Right renal pelvis (tissue), 4 donors: ENCODE measurements at regions not wholly inside any gene's neighbourhood (a gene's known extent, or its start where the extent isn't known, plus 50 kb on each side); places are given as distances from the start of the nearest gene placed in this dataset.

Experiments
- DNase-seq, 4 donors: peaks; one replicate each; pipeline ENCODE4 v3.0.0-alpha.2; 2013; ENCODE audit warnings: low read depth in 4 of 4, low spot score in 3 of 4, missing footprints in 1 of 4

DNA sequence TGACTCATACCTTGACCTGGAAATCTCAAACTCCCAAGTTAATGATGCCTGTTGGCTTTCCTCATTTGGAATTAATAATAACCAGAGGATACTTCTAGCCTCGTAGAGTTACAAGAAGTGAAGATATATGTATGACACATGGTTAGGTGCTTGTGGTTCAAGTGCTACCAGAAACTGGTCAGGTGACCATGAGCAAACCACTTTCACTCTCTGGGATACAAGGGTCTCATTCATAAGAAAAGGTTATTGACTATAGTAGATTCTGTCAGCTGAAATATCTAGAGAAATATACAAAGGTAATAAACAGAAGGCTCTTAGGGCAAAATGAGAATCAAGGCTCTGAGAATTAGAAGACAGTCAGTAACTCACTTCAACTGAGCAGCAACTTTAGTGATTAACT is 233.3 kb downstream of the KCNA4 start:
- no peak for DNase-seq

DNA sequence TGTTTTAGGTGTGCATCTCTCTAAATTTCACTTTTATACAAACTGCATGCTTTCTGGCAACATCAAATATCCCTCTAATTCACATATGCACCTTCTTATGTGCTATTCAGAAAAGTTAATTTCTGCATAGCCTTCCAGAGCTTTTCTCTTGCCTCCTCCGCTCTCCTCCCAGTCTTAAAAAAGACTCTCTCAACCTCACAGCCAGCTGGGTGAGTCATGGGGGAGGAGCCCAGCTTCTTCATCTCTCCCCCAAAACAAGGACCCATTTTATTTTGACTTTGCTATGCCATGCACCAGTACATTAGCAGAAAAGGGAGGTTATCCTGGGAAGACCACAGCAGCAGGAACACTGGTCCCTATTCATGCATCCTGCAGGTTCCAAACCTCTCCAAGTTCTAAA is 234.4 kb downstream of the KCNA4 start:
- DNase-seq = no peak

DNA sequence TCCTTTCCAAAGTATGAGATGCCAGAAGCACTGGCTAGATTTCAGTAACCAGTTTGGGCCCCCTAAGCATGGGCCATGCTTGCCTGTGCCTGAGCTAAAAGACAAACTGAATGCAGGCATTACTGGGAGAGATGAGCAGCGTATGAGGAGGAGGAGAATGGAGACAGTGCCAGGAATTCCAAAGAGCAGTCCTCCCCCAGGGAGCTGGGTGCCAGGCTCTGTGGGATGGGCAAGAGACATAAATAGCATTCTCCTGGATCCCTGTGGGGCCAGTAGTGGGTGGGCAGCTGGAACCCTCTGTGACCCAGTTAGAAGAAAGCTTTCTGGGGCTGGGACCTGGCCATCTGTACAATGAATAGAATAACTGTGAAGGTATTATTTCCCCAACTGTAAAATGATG is 235.6 kb downstream of the KCNA4 start:
- DNase-seq = no peak

DNA sequence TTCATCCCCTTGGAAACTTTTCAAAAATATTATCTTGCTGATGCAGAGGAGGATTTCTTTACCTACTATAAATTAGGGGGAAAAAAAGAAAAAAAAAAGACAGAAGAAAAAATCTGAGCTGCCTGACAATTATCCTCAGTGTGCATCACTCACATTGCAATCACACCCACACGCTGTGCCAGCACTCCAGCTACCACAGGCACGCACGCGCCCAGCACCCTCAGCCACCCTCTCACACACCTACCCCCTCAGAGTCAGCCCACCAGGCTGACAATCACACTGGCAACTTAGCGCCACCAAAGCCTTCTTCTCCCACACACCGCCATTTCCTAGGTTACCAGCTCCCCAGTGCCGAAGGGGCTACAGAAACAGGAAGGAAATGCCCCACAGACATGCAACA is 236.1 kb downstream of the KCNA4 start:
- DNase-seq = no peak

DNA sequence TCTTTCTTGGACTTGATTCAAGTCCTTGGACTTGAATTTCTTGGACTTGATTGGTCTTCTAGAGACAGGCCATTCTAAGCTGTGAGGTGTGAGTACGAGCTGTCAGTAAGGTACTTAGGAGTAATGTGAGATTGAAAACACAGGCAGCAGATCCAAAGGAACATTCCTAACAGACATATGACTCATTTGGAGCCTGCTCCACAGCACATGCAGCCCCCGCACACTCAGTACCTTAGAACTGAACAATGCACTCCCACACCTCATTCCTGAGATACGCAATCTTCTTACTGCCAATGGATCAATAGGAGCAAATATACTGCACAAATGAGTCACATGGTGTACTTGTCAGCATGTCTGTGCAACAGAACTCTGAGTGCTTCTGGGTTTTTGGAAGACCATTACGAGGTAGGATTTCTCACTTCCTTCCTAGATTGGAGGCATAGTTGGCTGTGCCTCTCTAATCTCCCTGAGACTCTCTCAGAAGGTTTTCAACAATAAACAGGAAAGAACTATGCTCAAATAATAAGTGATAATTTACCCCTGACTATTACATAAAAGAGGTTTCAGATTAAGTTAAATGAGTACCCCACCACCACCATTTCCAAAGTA is 243.1 kb downstream of the KCNA4 start:
- no peak for DNase-seq

DNA sequence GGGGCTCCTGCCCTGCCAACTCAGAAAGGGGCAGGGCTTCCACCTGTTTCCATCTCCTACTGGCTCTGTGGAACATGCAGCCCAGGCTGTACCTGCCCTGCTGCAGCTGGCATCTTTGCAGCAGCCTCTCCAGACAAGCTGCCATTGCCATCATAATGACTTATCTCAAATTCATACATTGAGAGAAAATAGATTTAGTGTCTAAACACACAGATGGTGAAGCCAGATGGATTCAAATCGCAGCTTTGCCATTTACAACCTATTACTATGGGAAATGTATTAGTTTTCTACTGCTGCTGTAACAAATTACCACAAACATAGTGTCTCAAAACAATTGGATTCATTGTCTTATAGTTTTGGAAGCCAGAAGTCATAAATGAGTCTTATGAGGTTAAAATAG is 260.0 kb downstream of the KCNA4 start:
- no peak for DNase-seq

DNA sequence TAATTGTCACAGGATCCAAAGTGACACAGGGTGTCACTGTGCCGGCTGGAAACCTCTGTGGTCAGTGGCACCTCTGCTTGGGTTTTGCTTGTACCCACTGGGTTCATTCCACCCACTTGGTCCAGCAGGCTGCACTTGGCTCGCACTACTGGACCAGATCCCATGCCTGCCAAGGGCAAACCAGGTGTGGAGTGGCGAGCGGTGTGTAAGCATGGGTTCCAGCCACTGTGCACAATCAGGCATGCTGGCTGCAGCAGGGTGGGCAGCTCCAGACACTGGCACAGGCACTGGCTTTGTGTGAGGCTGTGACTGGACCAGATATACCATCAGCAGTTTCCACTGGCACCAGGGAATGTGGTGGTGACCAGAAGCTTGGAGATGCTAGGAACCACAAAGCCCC is 261.4 kb downstream of the KCNA4 start:
- no peak for DNase-seq

DNA sequence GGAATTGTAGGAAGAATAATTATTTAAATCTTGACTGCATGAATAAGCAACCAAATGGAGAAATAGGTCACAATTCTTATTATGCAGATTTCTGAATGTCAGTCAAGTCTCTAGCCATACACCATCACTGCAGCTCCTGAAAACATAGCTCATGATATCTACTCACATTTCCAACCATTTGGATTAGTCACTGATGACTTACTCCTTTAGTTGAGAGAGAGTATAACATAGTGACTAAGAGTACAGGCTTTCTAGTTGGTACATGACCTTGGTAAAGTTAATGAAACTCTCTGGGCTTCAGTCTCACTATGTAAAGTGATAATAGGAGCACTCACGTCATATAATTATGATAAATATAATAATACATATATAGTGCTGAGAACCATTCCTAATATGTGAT is 265.2 kb downstream of the KCNA4 start:
- DNase-seq = no peak

DNA sequence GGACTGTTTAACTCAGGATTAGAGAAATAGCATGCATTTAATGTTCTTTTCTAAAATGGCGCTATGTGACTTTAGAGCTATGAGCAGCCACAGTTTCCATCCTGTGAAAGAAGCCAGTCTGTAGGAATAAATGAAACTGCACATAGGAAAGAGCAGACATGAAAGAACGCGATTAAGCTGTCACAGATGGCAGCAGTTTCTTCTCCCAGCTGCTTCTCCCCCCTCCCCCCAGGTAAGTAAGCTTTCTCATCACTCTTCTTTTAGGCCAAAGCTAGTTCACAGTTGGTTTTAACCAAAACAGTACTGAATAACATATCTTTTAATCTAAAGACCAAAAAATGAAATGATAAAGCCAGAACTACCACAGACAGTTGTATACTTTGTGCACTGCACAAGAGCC is 266.4 kb downstream of the KCNA4 start:
- no peak for DNase-seq

DNA sequence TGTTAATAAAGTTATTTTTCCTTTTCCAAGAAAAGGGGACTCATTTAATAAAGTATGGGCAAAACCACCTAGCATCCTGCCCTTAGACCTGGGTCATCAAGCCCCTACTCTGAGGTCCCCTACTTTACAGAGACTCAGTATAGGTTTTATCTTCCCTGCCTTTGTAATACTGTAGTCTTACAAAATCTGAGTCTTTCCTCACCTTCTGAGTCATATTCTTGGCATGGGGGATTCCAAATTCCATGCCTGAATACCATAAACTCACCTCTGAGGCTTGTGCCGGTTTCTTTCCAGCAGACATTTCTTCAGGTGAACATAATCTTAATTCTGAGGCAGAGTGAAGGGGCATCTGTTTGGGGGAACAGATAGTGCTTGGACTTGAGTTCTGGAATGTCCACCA is 282.5 kb downstream of the KCNA4 start:
- DNase-seq = no peak

DNA sequence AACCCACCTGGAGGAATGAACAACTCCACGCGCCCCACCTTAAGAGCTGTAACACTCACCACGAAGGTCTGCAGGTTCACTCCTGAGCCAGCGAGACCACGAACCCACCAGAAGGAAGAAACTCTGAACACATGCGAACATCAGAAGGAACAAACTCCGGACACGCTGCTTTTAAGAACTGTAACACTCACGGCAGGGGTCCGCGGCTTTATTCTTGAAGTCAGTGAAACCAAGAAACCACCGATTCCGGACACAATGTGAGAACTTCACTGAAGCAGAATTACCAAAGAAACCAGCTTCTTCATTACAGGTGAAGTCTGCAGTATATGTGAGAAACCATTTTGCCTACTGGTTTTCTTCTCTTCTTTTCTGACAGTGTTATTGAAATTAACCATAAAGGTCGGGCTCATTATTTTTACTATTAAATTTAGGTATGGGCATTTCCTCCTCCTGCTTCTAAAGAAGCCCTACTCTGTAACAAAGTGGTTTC is 303.0 kb downstream of the KCNA4 start:
- DNase-seq = no peak

DNA sequence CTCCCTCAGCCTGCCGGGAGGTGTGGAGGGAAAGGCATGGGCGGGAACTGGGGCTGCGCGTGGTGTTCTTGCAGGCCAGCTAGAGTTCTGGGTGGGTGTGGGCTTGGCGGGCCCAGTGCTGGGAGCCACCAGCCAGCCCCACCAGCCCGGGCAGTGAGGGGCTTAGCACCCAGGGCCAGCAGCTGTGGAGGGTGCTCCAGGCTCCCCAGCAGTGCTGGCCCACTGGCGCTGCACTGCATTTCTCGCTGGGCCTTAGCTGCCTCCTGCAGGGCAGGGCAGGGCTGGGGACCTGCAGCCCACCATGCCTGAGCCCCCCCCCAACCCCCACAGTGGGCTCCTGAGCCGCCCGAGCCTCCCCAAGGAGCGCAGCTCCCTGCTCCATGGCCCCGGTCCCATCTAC is 304.2 kb downstream of the KCNA4 start:
- no peak for DNase-seq

DNA sequence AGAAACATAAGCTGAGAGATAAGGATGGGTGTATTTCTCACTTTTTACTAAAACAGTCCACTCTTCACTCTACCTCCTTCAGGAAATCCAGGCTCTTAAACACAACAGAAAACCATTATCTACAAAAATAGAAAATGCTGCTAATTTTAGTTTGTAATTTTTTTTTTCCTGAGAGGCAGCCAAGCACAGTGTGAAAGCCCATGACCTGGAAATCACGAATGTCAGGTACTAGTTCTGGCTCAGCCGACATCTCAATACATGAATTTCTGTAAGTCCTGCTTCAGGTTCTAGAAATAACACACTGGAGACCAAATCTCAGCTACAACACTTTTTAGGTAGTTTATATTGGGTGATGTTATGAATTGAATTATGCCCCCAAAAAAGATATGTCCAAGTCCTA is 308.9 kb downstream of the KCNA4 start:
- no peak for DNase-seq

DNA sequence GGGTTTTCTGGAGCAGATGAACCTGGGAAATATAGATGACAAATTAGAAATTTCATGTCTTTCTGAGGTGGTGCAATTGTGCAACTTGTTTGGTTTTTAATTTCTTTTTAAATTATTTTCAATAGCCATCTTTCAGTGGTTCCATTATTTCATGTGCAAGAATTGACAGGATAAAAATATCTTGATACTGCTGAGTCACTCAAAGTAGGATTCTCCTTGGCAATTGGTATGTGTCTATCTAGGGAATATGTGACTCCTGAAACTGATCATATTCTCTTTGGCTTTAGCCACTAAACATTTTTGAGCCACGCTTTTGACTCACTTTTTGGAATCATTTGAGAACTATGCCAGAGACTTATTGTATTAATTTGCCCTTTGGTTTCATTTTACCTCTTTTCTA is 331.5 kb downstream of the KCNA4 start:
- DNase-seq = no peak

DNA sequence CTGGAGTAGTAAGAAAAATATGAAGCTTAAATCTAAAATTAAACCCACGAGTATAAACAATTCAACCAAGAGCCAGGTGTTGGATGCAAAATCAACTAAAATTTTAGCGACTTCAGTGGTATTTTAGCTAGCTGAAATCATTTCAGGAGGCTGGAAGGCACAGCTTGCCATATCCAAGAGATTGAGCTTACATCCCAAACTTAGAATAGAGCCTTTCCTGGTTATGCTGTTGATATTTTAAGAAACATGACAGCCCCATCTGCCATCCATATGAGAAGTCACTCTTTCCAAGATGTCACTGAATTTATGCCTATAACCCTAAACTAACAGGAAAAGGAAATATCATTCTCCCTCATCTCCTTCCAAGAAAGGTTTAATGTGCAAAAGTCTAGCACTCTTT is 334.0 kb downstream of the KCNA4 start:
- DNase-seq = no peak

DNA sequence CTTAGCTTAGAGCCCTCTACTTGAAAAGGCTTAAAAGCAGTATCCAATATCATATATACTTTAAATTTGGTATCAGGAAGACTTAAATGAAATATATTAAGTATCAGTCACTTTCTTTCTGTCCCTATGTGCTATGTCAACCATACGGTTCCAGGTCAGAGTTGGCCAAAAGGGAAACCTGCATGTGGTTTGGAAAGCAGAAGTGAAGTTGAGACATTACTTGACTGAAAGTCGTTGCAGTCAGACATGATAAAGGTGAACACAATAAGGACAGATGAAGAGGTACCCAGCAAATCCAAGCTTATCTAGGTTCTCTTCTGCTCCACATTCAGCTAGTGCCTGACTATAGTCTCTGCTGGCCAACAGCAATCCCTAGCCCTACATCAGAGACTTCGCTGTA is 336.8 kb downstream of the KCNA4 start:
- no peak for DNase-seq

DNA sequence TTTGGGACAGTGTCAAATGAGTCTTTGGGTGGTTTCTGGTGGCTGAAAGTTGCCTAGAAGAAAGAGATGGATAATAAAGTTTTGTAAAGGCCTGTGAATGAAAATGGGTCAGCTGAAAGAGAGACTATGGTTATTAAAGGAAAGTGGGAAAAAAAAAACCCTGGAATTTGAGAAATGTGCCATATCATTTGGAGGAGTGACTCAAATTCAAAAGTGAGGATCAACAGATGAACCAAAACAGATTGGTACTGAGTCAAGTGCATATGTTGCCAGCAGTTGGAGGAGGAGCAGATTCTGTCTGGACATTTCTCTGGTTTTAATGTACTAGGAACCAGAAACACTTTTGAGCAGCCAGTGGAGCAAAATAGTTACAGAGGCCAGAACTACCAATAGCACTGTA is 339.8 kb downstream of the KCNA4 start:
- DNase-seq = no peak

DNA sequence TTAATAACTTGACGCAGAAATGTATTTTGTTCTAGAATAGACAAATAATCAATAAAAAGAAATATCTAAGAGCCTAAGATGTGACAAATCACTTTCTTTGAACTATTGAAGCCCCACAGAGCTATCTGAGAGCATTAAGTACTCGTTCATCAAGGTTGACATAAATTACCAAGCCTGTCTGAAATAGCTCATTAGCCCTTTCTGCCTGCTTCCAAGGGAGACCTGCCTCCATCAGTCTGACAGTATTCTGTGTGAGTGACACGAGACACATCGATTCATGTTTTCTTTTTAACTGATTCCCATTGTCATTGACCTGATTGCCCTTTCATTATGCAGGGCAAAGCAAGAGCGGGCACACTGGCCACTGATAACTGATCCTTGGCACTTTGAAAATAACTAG is 347.5 kb downstream of the KCNA4 start:
- no peak for DNase-seq

DNA sequence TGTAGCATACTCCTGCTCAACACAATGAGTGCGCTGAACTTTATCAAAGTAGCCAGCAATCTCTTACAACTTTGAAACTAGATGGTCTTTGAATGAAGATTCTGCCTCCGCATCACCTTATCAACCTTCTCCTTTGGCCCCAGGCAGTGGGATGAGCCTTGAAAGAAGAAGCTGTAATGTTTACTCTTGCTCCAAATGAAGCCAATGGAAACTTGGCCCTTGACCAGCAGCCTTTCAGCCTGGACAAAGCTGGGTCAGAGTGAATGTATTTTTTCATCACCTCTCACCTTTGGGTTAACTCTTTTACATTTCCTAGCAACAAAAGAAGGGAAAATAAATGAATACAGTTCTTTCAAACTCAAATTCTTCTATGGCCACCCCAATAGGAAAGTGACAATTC is 359.1 kb downstream of the KCNA4 start:
- DNase-seq = no peak

DNA sequence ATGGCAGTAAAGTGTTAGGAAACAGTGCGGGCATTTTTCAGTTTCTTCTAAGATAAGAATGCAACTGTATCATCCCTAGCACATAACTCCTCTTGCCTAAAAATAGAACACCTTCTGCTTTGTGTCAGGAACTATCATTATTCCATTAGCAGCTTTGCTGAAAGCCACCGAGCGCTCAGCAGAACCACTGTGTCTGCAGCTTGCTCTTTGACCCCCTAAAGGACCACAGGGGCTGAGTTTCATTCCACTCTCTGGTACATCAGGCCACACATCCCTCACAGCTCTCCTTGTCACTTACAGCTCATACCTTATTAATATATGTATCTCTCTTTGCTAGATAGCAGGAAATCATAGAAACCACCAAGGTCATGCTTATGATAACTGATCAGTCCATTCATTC is 360.2 kb downstream of the KCNA4 start:
- DNase-seq = no peak

DNA sequence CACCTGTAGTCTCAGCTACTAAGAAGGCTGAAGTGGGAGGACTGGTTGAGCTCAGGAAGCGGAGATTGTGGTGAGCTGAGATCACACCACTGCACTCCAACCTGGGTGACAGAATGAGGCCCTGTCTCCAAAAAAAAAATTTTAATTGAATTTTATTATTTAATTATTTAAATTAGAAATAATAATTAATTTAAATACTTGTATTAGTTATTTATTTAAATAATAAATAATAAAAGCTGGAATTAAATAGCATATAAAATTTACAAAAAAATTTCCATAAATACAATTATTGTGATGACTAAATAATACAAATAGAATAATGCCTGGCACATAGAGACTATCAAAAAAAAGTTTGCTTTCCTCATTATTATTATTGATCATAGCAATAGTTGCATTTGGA is 371.5 kb downstream of the KCNA4 start:
- DNase-seq = no peak

DNA sequence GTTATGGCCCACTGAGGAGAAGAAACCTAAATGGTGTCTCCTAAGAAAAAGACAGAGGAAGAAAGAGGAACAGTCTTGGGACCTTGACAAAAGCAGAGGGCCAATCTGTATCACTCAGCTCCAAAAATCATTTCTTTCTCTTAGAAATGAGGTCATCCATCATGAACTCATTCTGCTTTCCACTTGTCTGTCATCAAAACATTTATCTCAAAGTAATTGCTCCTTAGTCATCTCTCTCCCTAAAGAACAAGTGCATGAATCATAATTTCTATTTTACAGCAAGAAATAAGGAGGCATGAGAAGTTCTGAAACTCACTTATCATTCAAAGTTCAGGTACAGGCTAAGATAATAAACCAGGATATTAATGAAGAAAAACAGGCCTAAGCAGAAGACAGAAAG is 375.6 kb downstream of the KCNA4 start:
- no peak for DNase-seq

DNA sequence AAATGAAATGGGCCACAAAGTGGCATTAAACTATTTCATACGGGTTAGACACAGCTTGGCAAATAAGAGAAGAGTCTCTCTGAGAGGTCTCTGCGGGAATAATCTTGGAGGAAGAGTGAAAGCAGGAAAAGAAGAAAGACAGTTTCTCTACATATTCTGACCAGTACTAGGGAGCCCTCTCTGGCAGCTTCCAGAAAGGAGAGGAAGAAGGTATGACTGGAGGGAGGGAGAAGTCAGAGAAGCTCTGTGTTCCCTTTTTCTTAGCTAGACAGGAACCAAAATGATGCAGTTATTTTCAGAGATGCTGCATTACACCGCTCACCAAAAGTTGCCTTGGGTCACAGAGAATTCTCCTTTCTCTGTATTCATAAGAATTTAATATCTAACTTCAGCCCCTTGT is 382.1 kb downstream of the KCNA4 start:
- no peak for DNase-seq
